Upper lobe of right lung (tissue), 1 donor: ENCODE measurements at regions not wholly inside any gene's neighbourhood (a gene's known extent, or its start where the extent isn't known, plus 50 kb on each side); places are given as distances from the start of the nearest gene placed in this dataset.

Experiments
- ATAC-seq: fragments of 200-7000 bp; cut with Tn5 transposase; one replicate; pipeline ENCODE4 v1.9.1; 2020; ENCODE audit warnings: mild to moderate bottlenecking, moderate library complexity
- DNase-seq: peaks from one replicate; pipeline ENCODE4 v3.0.0-alpha.2; 2020
- H3K27ac ChIP-seq: fragments of 200-600 bp; one replicate; pipeline ENCODE4 v1.8.0; 2022
- H3K27me3 ChIP-seq: fragments of 200-600 bp; one replicate; pipeline ENCODE4 v1.8.0; 2022; ENCODE audit warnings: mild to moderate bottlenecking
- H3K36me3 ChIP-seq: fragments of 200-600 bp; one replicate; pipeline ENCODE4 v1.8.0; 2022
- H3K4me1 ChIP-seq: fragments of 200-600 bp; one replicate; pipeline ENCODE4 v1.8.0; 2022
- H3K4me3 ChIP-seq: fragments of 200-600 bp; one replicate; pipeline ENCODE4 v1.8.0; 2022; ENCODE audit warnings: mild to moderate bottlenecking
- H3K9me3 ChIP-seq: fragments of 200-600 bp; one replicate; pipeline ENCODE4 v1.8.0; 2022
- intact Hi-C: fragments of 100-400 bp; cut with DNase I; formaldehyde crosslinking; loops from one replicate; pipeline ENCODE4 v1.11.0; 2022
- TF ChIP-seq, protein P1 (sequence below): fragments of 200-600 bp; IDR thresholded peaks from one replicate; pipeline ENCODE4 v1.8.0; 2022; ENCODE audit warnings: antibody characterized with exemption
- donor health status: DM: no; HTN: yes; CAD: no; lungs with severe emphysema.

DNA sequence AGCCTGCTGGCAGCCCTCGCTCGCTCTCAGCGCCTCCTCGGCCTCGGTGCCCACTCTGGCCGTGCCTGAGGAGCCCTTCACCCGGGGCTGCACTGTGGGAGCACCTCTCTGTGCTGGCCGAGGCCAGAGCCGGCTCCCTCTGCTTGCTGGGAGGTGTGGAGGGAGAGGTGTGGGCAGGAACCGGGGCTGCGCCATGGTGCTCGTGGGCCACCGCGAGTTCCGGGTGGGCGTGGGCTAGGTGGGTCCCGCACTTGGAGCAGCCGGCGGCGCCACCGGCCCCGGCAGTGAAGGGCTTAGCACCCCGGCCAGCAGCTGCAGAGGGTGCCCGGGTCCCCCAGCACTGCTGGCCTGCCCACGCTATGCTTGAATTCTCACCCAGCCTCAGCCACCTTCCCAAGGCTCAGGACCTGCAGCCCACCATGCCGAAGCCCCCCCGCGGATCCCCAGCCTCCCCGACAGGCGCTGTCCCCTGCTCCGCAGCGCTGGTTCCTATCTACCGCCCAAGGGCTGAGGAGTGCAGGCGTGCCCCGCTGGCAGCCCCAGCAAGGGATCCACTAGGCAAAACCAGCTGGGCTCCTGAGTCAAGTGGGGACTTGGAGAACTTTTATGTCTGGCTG, 863.3 kb downstream of the IGSF11 start:
- H3K36me3 ChIP-seq: no peaks in the 10 kb centered on the region
- intact Hi-C loops: no loop called here
- no peaks in the 10 kb centered on the region for H3K4me1 ChIP-seq
- H3K27ac ChIP-seq: no peak overlapping the region
- H3K9me3 ChIP-seq: no peaks in the 10 kb centered on the region
- ATAC-seq (no peak), DNase-seq (no peak)
- TF ChIP-seq, protein P1, sequence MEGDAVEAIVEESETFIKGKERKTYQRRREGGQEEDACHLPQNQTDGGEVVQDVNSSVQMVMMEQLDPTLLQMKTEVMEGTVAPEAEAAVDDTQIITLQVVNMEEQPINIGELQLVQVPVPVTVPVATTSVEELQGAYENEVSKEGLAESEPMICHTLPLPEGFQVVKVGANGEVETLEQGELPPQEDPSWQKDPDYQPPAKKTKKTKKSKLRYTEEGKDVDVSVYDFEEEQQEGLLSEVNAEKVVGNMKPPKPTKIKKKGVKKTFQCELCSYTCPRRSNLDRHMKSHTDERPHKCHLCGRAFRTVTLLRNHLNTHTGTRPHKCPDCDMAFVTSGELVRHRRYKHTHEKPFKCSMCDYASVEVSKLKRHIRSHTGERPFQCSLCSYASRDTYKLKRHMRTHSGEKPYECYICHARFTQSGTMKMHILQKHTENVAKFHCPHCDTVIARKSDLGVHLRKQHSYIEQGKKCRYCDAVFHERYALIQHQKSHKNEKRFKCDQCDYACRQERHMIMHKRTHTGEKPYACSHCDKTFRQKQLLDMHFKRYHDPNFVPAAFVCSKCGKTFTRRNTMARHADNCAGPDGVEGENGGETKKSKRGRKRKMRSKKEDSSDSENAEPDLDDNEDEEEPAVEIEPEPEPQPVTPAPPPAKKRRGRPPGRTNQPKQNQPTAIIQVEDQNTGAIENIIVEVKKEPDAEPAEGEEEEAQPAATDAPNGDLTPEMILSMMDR: no peak
- H3K4me3 ChIP-seq: no peak overlapping the region
- no peaks in the 10 kb centered on the region for H3K27me3 ChIP-seq

DNA sequence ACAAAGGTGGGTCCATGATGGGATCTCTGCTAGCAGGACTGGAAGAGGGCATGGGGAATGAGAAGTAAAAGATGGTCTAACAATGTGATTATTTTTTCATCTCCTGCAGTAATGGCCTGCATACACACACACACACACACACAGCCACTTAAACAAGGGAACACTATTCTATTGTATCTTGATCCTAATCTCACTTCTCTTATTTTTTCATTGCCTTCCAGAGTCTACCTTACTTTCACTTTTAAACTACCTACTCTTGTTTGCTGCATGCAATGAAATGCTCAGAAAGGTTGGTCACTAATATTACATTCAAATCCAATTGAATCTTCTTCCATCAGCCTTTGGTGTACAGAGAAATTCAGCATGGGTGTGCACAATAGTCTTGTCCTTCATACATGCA, 853.8 kb downstream of the IGSF11 start:
- ATAC-seq: no peak
- Histone ChIP-seq H3K4me3 (no peak overlapping the region), H3K36me3 (no peaks in the 10 kb centered on the region), H3K27ac (no peak overlapping the region), H3K27me3 (no peaks in the 10 kb centered on the region), H3K9me3 (no peaks in the 10 kb centered on the region), H3K4me1 (no peaks in the 10 kb centered on the region)
- intact Hi-C loops: no loop called here
- no peak for DNase-seq
- TF ChIP-seq, protein P1: no peak

DNA sequence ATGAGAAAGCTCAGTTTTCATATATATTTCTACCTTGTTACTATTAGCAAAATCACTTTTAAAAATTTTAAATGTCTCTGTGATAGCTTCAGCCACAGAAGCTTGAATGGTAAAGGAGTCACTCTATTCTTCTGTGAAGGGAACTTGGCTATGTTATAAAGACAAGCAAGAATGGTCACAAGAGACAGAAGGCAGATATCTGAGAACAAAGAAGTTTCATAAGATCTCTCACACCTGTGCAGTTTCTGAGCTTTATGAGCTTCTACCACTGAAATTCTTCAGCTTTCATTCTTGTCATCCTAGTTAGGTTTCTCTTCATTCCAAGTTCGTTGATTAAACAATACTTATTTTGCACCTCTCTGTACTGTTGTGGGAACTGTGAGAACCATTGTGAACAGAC, 853.4 kb downstream of the IGSF11 start:
- H3K36me3 ChIP-seq: no peaks in the 10 kb centered on the region
- H3K4me1 ChIP-seq: no peaks in the 10 kb centered on the region
- no peak for DNase-seq
- H3K27ac ChIP-seq: no peak overlapping the region
- H3K9me3 ChIP-seq: no peaks in the 10 kb centered on the region
- intact Hi-C loops: no loop called here
- TF ChIP-seq, protein P1: no peak
- no peak for ATAC-seq
- H3K4me3 ChIP-seq: no peak overlapping the region
- no peaks in the 10 kb centered on the region for H3K27me3 ChIP-seq

DNA sequence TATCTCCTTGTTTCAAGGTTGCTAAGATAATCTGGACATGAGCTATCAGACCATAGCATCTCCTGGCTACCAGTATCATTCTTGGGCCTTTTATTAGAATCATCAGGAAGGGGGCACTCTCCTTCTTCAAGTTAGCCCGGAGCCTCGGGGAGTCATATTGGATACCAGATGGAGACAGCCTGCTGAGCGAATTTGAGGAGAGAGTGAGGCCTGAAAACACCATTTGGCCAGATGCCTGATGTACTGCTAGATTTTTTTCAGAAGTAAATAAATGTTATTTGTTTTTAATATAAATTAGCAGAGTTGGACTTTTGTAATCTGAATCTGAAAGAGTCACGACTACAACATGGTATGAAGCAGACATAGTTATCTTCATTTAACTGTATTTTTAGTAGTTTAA, 848.6 kb downstream of the IGSF11 start:
- no peak overlapping the region for H3K4me3 ChIP-seq
- no peak overlapping the region for H3K27ac ChIP-seq
- H3K27me3 ChIP-seq: no peaks in the 10 kb centered on the region
- H3K4me1 ChIP-seq: no peaks in the 10 kb centered on the region
- ATAC-seq (no peak), DNase-seq (no peak)
- no peaks in the 10 kb centered on the region for H3K9me3 ChIP-seq
- intact Hi-C loops: no loop called here
- TF ChIP-seq, protein P1: no peak
- no peaks in the 10 kb centered on the region for H3K36me3 ChIP-seq

DNA sequence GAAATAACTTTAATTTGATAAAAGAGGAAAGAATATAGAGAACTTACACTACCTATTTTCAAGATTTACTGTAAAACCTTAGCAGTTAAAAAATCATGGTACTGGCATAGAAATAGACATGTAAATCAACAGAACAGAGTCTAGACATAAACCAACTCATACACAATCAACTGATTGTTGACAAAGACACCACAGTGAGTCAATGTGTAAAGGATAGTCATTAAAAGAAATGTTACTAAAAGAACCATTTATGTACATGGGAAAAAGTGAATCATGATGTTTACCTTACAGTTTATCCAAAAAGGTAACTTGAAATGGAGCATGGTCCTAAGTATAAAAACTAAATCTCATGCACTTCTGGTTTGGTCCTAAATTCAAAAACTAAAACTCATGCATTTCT, 847.4 kb downstream of the IGSF11 start:
- Histone ChIP-seq H3K36me3 (no peaks in the 10 kb centered on the region), H3K9me3 (no peaks in the 10 kb centered on the region), H3K4me3 (no peak overlapping the region), H3K27ac (no peak overlapping the region), H3K4me1 (no peaks in the 10 kb centered on the region), H3K27me3 (no peaks in the 10 kb centered on the region)
- intact Hi-C loops: no loop called here
- DNase-seq (no peak), ATAC-seq (no peak)
- TF ChIP-seq, protein P1: no peak

DNA sequence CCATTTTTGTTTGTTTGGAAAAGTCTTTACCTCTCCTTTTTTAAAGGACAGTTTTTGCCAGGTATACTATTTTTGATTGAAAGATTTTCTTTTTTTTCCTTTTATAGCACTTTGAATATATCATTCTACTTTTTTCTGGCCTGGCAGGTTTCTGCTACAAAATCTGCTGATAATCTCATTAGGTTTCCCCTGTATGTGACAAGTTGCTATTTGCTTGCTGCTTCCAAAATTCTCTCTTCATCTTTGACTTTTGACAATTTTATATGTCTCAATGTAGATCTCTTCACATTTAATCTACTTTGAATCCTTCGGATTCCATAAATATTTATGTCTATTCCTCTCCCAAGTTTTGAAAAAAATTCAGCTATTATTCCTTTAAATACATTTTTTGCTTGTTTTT, 838.5 kb downstream of the IGSF11 start:
- TF ChIP-seq, protein P1: no peak
- ATAC-seq (no peak), DNase-seq (no peak)
- Histone ChIP-seq H3K4me3 (no peak overlapping the region), H3K27me3 (no peaks in the 10 kb centered on the region), H3K36me3 (no peaks in the 10 kb centered on the region), H3K27ac (no peak overlapping the region), H3K4me1 (no peaks in the 10 kb centered on the region), H3K9me3 (no peaks in the 10 kb centered on the region)
- intact Hi-C loops: no loop called here
